WTC11 (cell line): ENCODE measurements at regions not wholly inside any gene's neighbourhood (a gene's known extent, or its start where the extent isn't known, plus 50 kb on each side); places are given as distances from the start of the nearest gene placed in this dataset.

Experiments
- ATAC-seq: fragments of 200-7000 bp; cut with Tn5 transposase; 2 replicates; pipeline ENCODE4 v1.10.0; 2021; ENCODE audit warnings: mild to moderate bottlenecking, moderate library complexity
- CTCF ChIA-PET: fragments of 300-600 bp; sonication (Branson Sonifier 250); formaldehyde crosslinking; loops from one replicate; lab custom pipeline; 2021; ENCODE audit warnings: antibody characterized with exemption; lab: Charles Lee
- POLR2A ChIA-PET: fragments of 350-600 bp; sonication (Branson Sonifier 250); formaldehyde crosslinking; loops from one replicate; lab custom pipeline; 2021; ENCODE audit warnings: antibody characterized with exemption; lab: Charles Lee
- DNase-seq: peaks from one replicate; pipeline ENCODE4 v3.0.0; 2021; ENCODE audit warnings: low spot score
- H3K27ac Mint-ChIP-seq: 2 replicates; pipeline ENCODE4 v1.8.0; 2021; ENCODE audit warnings: mixed read lengths
- H3K27me3 Mint-ChIP-seq: 2 replicates; pipeline ENCODE4 v1.8.0; 2021; ENCODE audit warnings: low read depth, mild to moderate bottlenecking, moderate library complexity, mixed read lengths
- H3K36me3 Mint-ChIP-seq: 2 replicates; pipeline ENCODE4 v1.8.0; 2021; ENCODE audit warnings: mixed read lengths
- H3K4me1 Mint-ChIP-seq: 2 replicates; pipeline ENCODE4 v1.8.0; 2022; ENCODE audit warnings: mixed read lengths
- H3K4me3 Mint-ChIP-seq: 2 replicates; pipeline ENCODE4 v1.8.0; 2021; ENCODE audit warnings: mild to moderate bottlenecking, moderate library complexity, mixed read lengths
- H3K9me3 Mint-ChIP-seq: 2 replicates; pipeline ENCODE4 v1.8.0; 2021; ENCODE audit warnings: mixed read lengths
- FOXJ3 ChIP-seq: sonication (generic); formaldehyde crosslinking; IDR thresholded peaks from 2 replicates; pipeline ENCODE4 v1.9.0; 2021; ENCODE audit warnings: missing genetic modification reagents, mild to moderate bottlenecking, borderline replicate concordance
- FOXP1 ChIP-seq: sonication (generic); formaldehyde crosslinking; IDR thresholded peaks from 2 replicates; pipeline ENCODE4 v1.8.0; 2022; ENCODE audit warnings: missing genetic modification reagents, mild to moderate bottlenecking, moderate library complexity, borderline replicate concordance
- GRHL2 ChIP-seq: fragments of 250-450 bp; sonication (Bioruptor Pico); IDR thresholded peaks from 2 replicates; pipeline ENCODE4 v1.8.0; 2022; ENCODE audit warnings: mild to moderate bottlenecking, moderate library complexity; ENCODE audit not compliant: insufficient replicate concordance, severe bottlenecking
- GTF2I ChIP-seq: fragments of 250-450 bp; sonication (Bioruptor Pico); conservative IDR thresholded peaks from 2 replicates; pipeline ENCODE4 v1.4.0; 2021; ENCODE audit warnings: mild to moderate bottlenecking
- MAX ChIP-seq: sonication (generic); formaldehyde crosslinking; IDR thresholded peaks from 2 replicates; pipeline ENCODE4 v1.8.0; 2022; ENCODE audit warnings: mild to moderate bottlenecking, missing genetic modification reagents
- NFE2L1 ChIP-seq: sonication (generic); formaldehyde crosslinking; IDR thresholded peaks from 2 replicates; pipeline ENCODE4 v1.8.1; 2023; ENCODE audit warnings: missing genetic modification reagents
- NR1H2 ChIP-seq: sonication (generic); formaldehyde crosslinking; IDR thresholded peaks from 2 replicates; pipeline ENCODE4 v1.9.0; 2021; ENCODE audit warnings: mild to moderate bottlenecking, moderate library complexity, missing genetic modification reagents
- OVOL2 ChIP-seq: fragments of 250-450 bp; sonication (Bioruptor Pico); IDR thresholded peaks from 2 replicates; pipeline ENCODE4 v1.9.0; 2021; ENCODE audit warnings: mild to moderate bottlenecking, borderline replicate concordance
- RORB ChIP-seq: fragments of 250-450 bp; sonication (Bioruptor Pico); IDR thresholded peaks from 2 replicates; pipeline ENCODE4 v1.9.0; 2021; ENCODE audit warnings: mild to moderate bottlenecking
- SMAD4 ChIP-seq: sonication (generic); formaldehyde crosslinking; IDR thresholded peaks from 2 replicates; pipeline ENCODE4 v1.8.0; 2022; ENCODE audit warnings: mild to moderate bottlenecking, missing genetic modification reagents
- STAT6 ChIP-seq: sonication (generic); formaldehyde crosslinking; conservative IDR thresholded peaks from 2 replicates; pipeline ENCODE4 v1.8.1; 2023; ENCODE audit warnings: mild to moderate bottlenecking, low read depth, missing genetic modification reagents, moderate library complexity
- USF2 ChIP-seq: sonication (generic); formaldehyde crosslinking; IDR thresholded peaks from 2 replicates; pipeline ENCODE4 v1.8.1; 2023; ENCODE audit warnings: mild to moderate bottlenecking, missing genetic modification reagents, moderate library complexity
- ZBTB21 ChIP-seq: sonication (generic); formaldehyde crosslinking; IDR thresholded peaks from 2 replicates; pipeline ENCODE4 v1.8.1; 2023; ENCODE audit warnings: mild to moderate bottlenecking, missing genetic modification reagents, borderline replicate concordance
- ZBTB43 ChIP-seq: sonication (generic); formaldehyde crosslinking; IDR thresholded peaks from 2 replicates; pipeline ENCODE4 v1.8.1; 2023; ENCODE audit warnings: mild to moderate bottlenecking, missing genetic modification reagents
- ZNF121 ChIP-seq: sonication (generic); formaldehyde crosslinking; IDR thresholded peaks from 2 replicates; pipeline ENCODE4 v1.8.0; 2023; ENCODE audit warnings: missing genetic modification reagents
- ZNF263 ChIP-seq: sonication (generic); formaldehyde crosslinking; IDR thresholded peaks from 2 replicates; pipeline ENCODE4 v1.8.1; 2022; ENCODE audit warnings: low read depth, mild to moderate bottlenecking, moderate library complexity, missing genetic modification reagents
- ZNF317 ChIP-seq: sonication (generic); formaldehyde crosslinking; IDR thresholded peaks from 2 replicates; pipeline ENCODE4 v1.8.1; 2023; ENCODE audit warnings: low read depth, mild to moderate bottlenecking, moderate library complexity, missing genetic modification reagents, borderline replicate concordance
- ZNF425 ChIP-seq: fragments of 250-450 bp; sonication (Bioruptor Pico); conservative IDR thresholded peaks from 2 replicates; pipeline ENCODE4 v1.9.0; 2021; ENCODE audit warnings: mild to moderate bottlenecking
- ZNF671 ChIP-seq: fragments of 250-450 bp; sonication (Bioruptor Pico); IDR thresholded peaks from 2 replicates; pipeline ENCODE4 v1.8.0; 2021; ENCODE audit warnings: mild to moderate bottlenecking

- TF ChIP-seq FOXP1 (CRISPR knock-in tag), result no peak
- TF ChIP-seq NR1H2, result no peak
- TF ChIP-seq STAT6, result no peak
- TF ChIP-seq ZNF263, result no peak
- TF ChIP-seq FOXJ3, result no peak
- no peak for TF ChIP-seq RORB
- TF ChIP-seq OVOL2, result no peak
- no peak for TF ChIP-seq ZBTB43
- no peak for TF ChIP-seq ZNF121 (CRISPR knock-in tag)
- TF ChIP-seq ZNF671 (CRISPR knock-in tag), result no peak
- no peak for TF ChIP-seq ZBTB21 (CRISPR knock-in tag)
- TF ChIP-seq ZNF425 (CRISPR knock-in tag), result no peak
- TF ChIP-seq USF2, result no peak
- no peak for TF ChIP-seq MAX (CRISPR knock-in tag)
- TF ChIP-seq GTF2I, result no peak
- TF ChIP-seq SMAD4 (CRISPR knock-in tag), result no peak
- TF ChIP-seq NFE2L1 (CRISPR knock-in tag), result no peak
- H3K36me3 Mint-ChIP-seq, result peaks cover 20% of the 10 kb centered on the region
- no peak overlapping the region for H3K4me3 Mint-ChIP-seq
- peaks cover 57% of the 10 kb centered on the region for H3K9me3 Mint-ChIP-seq
- no peak for DNase-seq
- H3K27ac Mint-ChIP-seq, result no peak overlapping the region
- 0 out of 2 replicates have a peak, but pooled peaks cover 2% of the 10 kb centered on the region for H3K4me1 Mint-ChIP-seq
- ATAC-seq, result no peak
- ChIA-PET POLR2A (no interaction called here), CTCF (no interaction called here)
- H3K27me3 Mint-ChIP-seq, result no peaks in the 10 kb centered on the region; the same call in 1 of the 2 replicates
These were observed 553.5 kb downstream of the EDEM1 start for GRCh38 chr3:5741017-5741416.

- no peak for TF ChIP-seq ZNF317 (CRISPR knock-in tag)
- no peak for TF ChIP-seq FOXP1 (CRISPR knock-in tag)
- no peak for TF ChIP-seq USF2
- no peak for TF ChIP-seq GRHL2 (CRISPR knock-in tag)
- Mint-ChIP-seq H3K27me3 (no peaks in the 10 kb centered on the region), H3K36me3 (peaks cover 36% of the 10 kb centered on the region), H3K4me3 (no peak overlapping the region), H3K27ac (no peak overlapping the region), H3K9me3 (peaks cover 79% of the 10 kb centered on the region), H3K4me1 (0 out of 2 replicates have a peak, but pooled peaks cover 3% of the 10 kb centered on the region)
- no peak for ATAC-seq
- POLR2A ChIA-PET, result no interaction called here
- DNase-seq, result no peak
- CTCF ChIA-PET, result no interaction called here
These were observed 562.6 kb downstream of the EDEM1 start for GRCh38 chr3:5750091-5750490.
